Tibial nerve (tissue), 3 donors: ENCODE measurements at regions not wholly inside any gene's neighbourhood (a gene's known extent, or its start where the extent isn't known, plus 50 kb on each side); places are given as distances from the start of the nearest gene placed in this dataset.

Source experiments
- CTCF ChIP-seq, 5 experiments: fragments of 200-600 bp in 3 of 5; fragments of 450-650 bp in 2 of 5; sonication (generic) in 3 of 5; IDR thresholded peaks; one replicate each; pipeline ENCODE4 v1.5.1; 2016 to 2019; ENCODE audit warnings: antibody characterized with exemption in 5 of 5, mild to moderate bottlenecking in 3 of 5, moderate library complexity in 2 of 5
- POLR2A ChIP-seq, 2 donors: fragments of 450-650 bp; IDR thresholded peaks; one replicate each; pipeline ENCODE4 v1.6.1; 2017; ENCODE audit warnings: antibody characterized with exemption in 2 of 2, mild to moderate bottlenecking in 2 of 2, moderate library complexity in 2 of 2

GRCh38 chr6:95084867-95085266, 492.5 kb upstream of the MANEA start:
- no peak for TF ChIP-seq POLR2A (IDR thresholded peaks at IDR 0.05)
- no peak for TF ChIP-seq CTCF (IDR thresholded peaks at IDR 0.05)
